GM12892 (cell line): ENCODE measurements at regions not wholly inside any gene's neighbourhood (a gene's known extent, or its start where the extent isn't known, plus 50 kb on each side); places are given as distances from the start of the nearest gene placed in this dataset.
"Not testable (repeated sequence)": the region's sequence is repeated elsewhere in the genome, so short reads cannot be mapped to it uniquely, and the experiment has no call there.

Experiments
- POLR2A ChIP-seq: IDR thresholded peaks from 2 replicates; pipeline ENCODE4 v1.6.1; 2011; ENCODE audit warnings: low read depth, low read length, control low read depth
- POLR2AphosphoS5 ChIP-seq: IDR thresholded peaks from 2 replicates; pipeline ENCODE4 v1.6.1; 2011; ENCODE audit warnings: low read depth, low read length, control low read depth
- TAF1 ChIP-seq: IDR thresholded peaks from 2 replicates; pipeline ENCODE4 v1.6.1; 2011; ENCODE audit warnings: low read depth, mild to moderate bottlenecking, control low read depth, low read length, borderline replicate concordance

- TF ChIP-seq POLR2A, TAF1, POLR2AphosphoS5: not testable (repeated sequence)
These were observed 129.5 kb upstream of the HMX1 start for GRCh38 chr4:9001153-9001552.
